ENCODE measurements at regions not wholly inside any gene's neighbourhood (a gene's known extent, or its start where the extent isn't known, plus 50 kb on each side); places are given as distances from the start of the nearest gene placed in this dataset.

DNA sequence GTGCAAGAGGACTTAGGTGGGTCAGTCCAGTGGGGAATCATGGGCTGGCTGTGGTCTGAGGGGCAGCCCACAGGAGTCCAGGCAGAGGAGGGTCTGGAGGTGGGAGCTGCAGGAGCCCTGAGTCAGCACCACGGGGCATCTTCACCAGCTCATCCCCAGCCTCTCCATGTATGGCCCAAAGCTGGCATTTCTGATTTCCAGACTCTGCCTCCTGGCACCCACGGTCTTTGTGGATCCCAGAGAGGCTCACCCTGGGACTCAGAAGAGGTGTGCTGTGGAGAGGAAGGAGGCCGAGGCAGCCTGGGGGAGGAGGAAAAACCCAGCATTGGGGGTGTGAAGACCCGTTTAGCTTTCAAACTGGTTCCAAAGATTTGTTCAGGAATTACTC is 64.5 kb upstream of the KLF13 start:
- Mint-ChIP-seq H3K27ac (peak overlapping the region; percentile 95), H3K36me3 (ENCODE audit: low read depth) (no peaks in the 10 kb centered on the region), H3K27me3 (no peaks in the 10 kb centered on the region), H3K4me3 (no peak overlapping the region), H3K4me1 (ENCODE audit: low read depth) (peaks cover 89% of the 10 kb centered on the region), H3K9me3 (peaks cover 9% of the 10 kb centered on the region)
- intact Hi-C loops (cut with micrococcal nuclease), result loop anchor here (5.0 kb wide), 2 partner anchors 40 to 175 kb away; no protein-coding TSS in a partner anchor

DNA sequence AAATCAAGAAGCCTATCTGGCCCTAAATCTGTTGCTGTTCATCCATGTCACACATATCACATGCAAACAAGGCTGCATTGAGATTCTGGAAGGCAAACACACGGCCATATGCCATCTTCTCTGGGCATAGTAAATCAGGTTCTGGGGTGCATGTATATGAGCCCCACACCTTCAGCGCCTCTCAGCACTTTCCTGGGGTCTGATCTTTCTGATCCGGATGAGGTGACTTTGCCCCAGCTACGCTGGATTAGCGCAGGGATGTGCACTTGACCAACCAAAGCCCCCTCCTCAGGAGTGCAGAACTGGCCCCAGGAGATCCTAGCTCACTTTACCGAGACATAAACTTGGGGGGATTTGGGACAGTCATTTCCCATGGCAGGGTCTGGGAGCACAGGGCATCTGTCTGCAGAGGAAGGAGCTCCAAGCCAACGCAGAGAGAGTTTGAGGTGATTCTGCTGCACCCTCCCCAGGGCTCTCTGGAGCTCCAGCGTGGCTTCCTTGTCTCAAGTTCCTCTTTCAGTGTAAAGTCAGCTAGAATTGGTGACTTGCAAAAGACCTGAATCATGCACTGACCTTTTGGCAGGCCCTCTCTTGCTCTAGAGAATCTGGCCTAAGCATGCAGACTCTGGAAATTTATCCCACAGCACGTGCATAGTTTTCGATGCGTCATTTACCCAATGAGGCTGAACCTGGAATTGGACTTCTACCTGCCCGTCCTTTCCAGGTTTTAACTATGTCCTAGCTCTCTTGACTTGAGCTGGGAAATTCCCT is 63.5 kb upstream of the KLF13 start:
- Mint-ChIP-seq H3K27me3 (no peaks in the 10 kb centered on the region), H3K4me3 (peak overlapping the region; percentile 4), H3K36me3 (ENCODE audit: low read depth) (no peaks in the 10 kb centered on the region), H3K9me3 (peaks cover 2% of the 10 kb centered on the region), H3K4me1 (ENCODE audit: low read depth) (peaks cover 95% of the 10 kb centered on the region), H3K27ac (peak overlapping the region; percentile 95)
- intact Hi-C loops (cut with micrococcal nuclease), result loop anchor here (1.0 to 5.0 kb wide), 3 partner anchors 39 to 174 kb away; no protein-coding TSS in a partner anchor

DNA sequence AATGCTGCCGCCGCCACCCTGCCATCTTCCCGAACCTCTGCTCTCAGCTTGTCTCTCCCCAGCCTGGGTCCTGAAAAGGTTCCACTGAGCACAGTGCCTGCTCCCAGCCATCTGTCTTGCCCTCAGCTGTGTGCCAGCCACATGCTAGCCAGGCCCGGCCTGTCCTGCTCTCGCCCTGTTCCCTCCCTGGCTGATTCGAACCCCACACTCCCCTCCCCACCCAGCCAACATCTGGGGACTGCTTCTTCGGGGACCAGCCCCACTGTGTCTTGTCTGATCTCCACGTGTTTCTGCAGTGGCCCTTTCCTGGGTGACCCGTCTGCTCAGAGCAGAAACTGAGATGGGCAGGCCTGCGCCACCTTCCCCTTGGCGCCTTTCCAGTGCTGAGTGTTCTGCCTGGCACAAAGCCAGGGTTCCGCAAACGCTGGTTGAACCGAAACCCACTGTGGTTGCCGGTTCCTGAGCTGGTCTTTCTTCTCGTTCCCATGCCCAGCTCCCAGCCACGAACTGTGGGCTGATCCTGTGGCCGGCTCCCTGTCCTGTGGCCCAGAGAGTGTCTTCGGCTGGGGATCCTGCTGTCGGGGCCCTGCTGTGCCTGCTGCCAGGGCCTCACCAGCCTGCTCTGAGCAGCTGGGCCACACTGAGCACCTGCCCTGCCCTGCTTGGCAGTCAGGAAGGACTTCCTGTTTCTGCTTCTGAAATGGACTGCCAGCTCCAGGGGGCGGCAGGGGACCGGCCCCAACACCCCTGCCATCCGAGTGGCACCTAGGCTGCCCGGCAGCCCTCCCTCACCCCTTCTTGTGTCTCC is 62.7 kb upstream of the KLF13 start:
- peak overlapping the region; percentile 95 for H3K27ac Mint-ChIP-seq

DNA sequence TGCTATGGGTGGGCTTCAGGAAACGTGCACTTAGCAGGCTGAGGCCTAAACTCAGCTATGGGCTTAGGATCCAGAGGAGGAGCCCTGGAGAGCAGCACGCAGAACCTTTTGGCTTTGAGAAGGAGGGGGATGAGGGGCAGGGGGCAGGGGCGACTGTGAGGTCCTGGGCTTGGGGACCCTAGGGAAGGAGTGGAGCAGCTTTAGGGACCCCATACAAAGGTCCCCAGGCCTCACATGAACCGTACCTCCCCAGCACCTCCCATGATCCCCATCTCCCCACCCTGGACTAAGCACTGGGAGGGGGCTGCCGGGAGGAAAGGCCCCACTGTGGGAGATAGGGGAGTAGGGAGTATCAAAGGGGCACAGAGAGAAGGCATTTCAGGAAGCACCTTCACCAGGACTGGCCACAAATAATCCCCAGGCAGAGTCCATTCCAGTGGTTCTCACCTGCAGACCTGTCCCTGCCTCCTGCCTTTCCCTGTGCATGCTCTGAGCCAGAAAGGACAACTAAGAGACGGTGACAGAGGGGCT is 62.0 kb upstream of the KLF13 start:
- no peaks in the 10 kb centered on the region for H3K27me3 Mint-ChIP-seq
- no peaks in the 10 kb centered on the region for H3K9me3 Mint-ChIP-seq
- H3K36me3 Mint-ChIP-seq (ENCODE audit: low read depth), result no peaks in the 10 kb centered on the region
- H3K4me3 Mint-ChIP-seq, result peak overlapping the region; percentile 14
- peak overlapping the region; percentile 95 for H3K27ac Mint-ChIP-seq
- intact Hi-C loops (cut with micrococcal nuclease), result loop anchor here (1.0 to 5.0 kb wide), 3 partner anchors 38 to 173 kb away; no protein-coding TSS in a partner anchor
- peaks cover 100% of the 10 kb centered on the region for H3K4me1 Mint-ChIP-seq (ENCODE audit: low read depth)

More for the DNA sequence above, 62.7 kb upstream of the KLF13 start:
- H3K4me1 Mint-ChIP-seq (ENCODE audit: low read depth), result peaks cover 100% of the 10 kb centered on the region
- H3K27me3 Mint-ChIP-seq, result no peaks in the 10 kb centered on the region
- no peaks in the 10 kb centered on the region for H3K9me3 Mint-ChIP-seq
- intact Hi-C loops (cut with micrococcal nuclease), result loop anchor here (1.0 to 5.0 kb wide), 4 partner anchors 38 to 173 kb away; no protein-coding TSS in a partner anchor
- H3K36me3 Mint-ChIP-seq (ENCODE audit: low read depth), result no peaks in the 10 kb centered on the region
- H3K4me3 Mint-ChIP-seq, result peak overlapping the region; percentile 17

DNA sequence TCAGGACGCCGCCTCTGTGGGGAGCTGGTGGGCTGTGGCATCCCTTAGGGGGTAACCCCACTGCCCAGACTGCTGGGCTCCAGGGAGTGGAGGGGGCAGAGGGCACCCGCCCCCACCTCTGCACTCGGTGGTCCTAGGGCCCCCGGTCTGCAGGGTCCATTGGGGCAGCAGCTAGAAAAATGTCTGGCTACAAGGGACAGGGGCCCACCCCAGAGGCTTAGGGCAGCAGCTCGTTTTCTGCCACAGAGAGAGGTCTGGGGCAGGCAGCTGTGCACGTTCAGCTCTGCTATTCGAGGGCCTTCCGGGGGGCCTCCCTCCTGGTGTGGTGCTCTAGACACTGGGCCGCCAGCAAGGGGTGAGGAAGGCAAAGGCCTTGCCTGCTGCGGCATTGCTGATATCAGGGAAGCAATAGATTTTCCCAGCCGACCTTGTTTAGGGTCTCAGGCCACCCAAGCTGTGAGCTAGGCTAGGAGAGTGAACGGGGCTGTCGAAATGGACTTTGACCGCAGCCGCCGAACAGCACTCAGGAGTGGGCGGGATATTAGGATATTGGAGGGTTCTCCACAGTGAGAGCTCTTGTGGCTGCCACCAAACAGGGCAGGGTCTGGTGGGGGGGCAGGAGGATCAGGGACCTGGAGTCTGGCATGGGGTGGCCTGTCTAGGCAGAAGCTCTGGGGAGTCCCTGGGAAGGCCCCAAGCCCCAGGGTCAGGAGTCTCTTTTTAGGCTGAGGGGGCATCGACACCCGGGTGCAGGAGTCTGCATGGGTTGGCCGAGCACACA is 61.4 kb upstream of the KLF13 start:
- Mint-ChIP-seq H3K27me3 (no peaks in the 10 kb centered on the region), H3K9me3 (no peaks in the 10 kb centered on the region), H3K27ac (peak overlapping the region; percentile 95), H3K36me3 (ENCODE audit: low read depth) (no peaks in the 10 kb centered on the region), H3K4me3 (peak overlapping the region; percentile 37), H3K4me1 (ENCODE audit: low read depth) (peaks cover 100% of the 10 kb centered on the region)
- intact Hi-C loops (cut with micrococcal nuclease), result no loop called here

DNA sequence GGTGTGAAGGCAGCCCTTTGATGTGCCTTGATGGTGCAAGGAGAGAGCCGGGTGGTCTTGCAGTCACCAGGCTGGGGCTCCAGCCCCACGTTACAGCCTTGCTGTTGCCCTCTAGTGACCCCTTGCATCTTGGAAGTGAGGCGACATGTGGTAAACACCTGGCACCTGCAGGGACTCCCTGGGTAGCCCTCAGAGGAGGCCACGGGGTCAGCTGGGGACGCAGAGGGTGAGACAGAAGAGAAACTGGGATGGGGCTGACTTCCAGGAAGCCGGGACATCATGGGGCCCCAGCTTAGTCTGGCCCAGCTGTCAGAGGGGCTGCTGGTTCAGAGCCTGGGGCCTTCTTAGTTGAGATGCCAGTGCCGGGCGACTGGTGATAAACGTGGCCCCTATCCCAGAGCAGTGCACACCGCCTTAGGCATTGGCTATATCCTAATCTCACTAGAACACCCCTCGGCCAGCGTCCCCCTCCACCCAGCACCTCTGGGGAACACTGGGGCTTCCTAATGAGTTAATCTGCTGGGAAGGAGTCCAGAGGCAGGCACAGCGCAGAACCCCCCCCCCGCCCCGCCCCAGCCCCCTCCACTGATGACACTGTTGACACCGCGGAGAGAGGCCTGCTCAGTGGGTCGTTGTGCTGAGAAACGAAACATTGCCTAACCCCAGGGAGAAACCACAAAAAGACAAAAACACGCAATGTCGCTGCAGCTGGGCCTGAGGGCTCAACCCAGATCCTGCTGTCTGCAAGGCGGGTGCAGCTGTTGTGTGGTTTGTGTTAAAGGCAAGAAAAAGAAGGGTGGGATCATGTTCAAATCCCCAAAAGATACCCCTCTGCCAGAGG is 60.5 kb upstream of the KLF13 start:
- H3K4me1 Mint-ChIP-seq (ENCODE audit: low read depth), result peaks cover 100% of the 10 kb centered on the region
- H3K36me3 Mint-ChIP-seq (ENCODE audit: low read depth), result no peaks in the 10 kb centered on the region
- no peaks in the 10 kb centered on the region for H3K9me3 Mint-ChIP-seq
- no peaks in the 10 kb centered on the region for H3K27me3 Mint-ChIP-seq
- peak overlapping the region; percentile 10 for H3K4me3 Mint-ChIP-seq
- intact Hi-C loops (cut with micrococcal nuclease), result no loop called here
- H3K27ac Mint-ChIP-seq, result peak overlapping the region; percentile 95

DNA sequence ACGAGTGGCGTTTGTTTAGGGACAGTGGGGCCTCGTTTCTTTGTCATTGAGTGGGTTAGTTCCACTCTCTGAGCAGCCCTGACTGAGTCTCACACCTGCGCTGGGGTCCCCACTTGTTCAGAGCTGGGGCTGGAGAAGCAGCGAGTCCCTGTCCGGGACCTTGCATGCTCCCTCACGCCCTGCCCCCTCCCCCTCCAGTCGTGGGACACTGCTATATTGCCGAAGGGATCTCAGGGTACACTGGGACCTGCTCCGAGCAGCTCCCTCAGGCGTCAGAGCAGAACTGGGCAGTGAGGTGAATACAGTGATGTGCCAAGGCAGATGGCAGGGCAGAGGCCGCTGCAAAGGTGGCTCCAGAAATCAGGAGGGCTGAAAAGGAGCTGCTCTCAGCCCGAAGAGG is 59.9 kb upstream of the KLF13 start:
- Mint-ChIP-seq H3K27me3 (no peaks in the 10 kb centered on the region), H3K36me3 (ENCODE audit: low read depth) (no peaks in the 10 kb centered on the region), H3K4me1 (ENCODE audit: low read depth) (peaks cover 100% of the 10 kb centered on the region), H3K4me3 (peak overlapping the region; percentile 28), H3K27ac (peak overlapping the region; percentile 95), H3K9me3 (no peaks in the 10 kb centered on the region)
- intact Hi-C loops (cut with micrococcal nuclease), result no loop called here

DNA sequence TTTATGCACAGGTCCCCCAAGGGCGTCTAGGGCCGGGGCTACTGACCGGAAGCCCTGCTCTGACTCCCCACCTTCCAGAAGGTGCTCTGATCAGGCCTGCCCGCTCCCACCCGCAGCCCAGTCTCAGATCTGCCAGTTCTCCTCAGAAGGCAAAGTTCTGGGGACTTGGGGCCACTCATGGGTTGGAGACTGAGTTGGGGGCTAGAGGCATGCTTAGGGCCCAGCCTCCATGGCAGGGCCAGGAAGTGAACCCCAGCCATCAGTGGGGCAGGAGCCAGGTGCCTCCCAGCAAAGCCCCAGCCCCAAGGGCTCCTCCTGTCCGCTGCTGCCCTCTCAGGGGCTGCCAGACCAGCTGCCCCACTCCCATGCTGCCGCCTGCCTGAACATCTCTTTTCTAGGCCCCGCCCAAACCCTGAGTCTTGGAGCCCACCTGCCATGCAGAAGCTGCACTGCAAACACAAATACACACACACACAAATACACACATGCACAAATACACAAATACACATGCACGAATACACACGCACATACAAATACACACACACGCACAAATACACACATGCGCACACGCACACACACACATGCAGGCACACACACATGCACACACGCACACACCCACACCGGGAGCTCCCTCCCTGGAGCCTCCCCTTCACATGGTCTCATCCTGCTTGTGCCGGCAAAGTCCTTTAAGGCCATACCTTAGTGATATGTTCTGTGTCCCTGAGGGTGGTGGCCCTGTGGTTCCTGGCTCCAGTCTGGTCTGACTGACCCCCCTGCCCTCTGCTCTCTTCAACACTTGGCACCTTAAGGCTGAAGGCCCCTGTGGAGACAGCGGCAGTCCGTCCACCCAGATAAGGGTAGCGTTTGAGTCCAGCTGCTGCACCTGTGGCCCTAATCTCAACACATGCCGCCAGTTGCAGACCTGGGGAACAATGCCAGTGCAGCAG is 59.2 kb upstream of the KLF13 start:
- peak overlapping the region; percentile 36 for H3K4me3 Mint-ChIP-seq
- no peaks in the 10 kb centered on the region for H3K9me3 Mint-ChIP-seq
- peaks cover 100% of the 10 kb centered on the region for H3K4me1 Mint-ChIP-seq (ENCODE audit: low read depth)
- H3K27me3 Mint-ChIP-seq, result no peaks in the 10 kb centered on the region
- intact Hi-C loops (cut with micrococcal nuclease), result no loop called here
- peak overlapping the region; percentile 95 for H3K27ac Mint-ChIP-seq
- H3K36me3 Mint-ChIP-seq (ENCODE audit: low read depth), result no peaks in the 10 kb centered on the region

DNA sequence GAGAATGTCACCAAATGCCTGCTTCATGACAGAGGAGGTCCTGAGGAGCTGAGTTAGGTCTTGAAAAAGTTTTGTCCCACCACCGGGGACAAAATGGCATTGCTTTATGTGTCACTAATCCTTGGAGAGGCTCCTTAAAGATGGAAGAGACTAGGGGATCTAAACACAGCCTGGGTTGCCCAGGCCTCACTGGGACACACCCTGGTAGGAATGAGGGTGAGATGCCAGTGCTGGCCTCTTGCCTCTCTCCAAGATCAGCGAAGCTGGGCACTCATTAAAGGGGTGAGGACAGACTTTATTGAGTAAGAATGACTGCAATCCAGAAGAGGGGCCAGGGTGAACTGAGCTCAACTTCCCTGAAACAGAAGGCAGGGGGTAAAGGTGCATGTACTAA is 58.5 kb upstream of the KLF13 start:
- H3K4me3 Mint-ChIP-seq, result no peak overlapping the region
- H3K9me3 Mint-ChIP-seq, result no peaks in the 10 kb centered on the region
- no peaks in the 10 kb centered on the region for H3K27me3 Mint-ChIP-seq
- H3K36me3 Mint-ChIP-seq (ENCODE audit: low read depth), result no peaks in the 10 kb centered on the region
- peaks cover 100% of the 10 kb centered on the region for H3K4me1 Mint-ChIP-seq (ENCODE audit: low read depth)
- H3K27ac Mint-ChIP-seq, result peak overlapping the region; percentile 95
- intact Hi-C loops (cut with micrococcal nuclease), result no loop called here

DNA sequence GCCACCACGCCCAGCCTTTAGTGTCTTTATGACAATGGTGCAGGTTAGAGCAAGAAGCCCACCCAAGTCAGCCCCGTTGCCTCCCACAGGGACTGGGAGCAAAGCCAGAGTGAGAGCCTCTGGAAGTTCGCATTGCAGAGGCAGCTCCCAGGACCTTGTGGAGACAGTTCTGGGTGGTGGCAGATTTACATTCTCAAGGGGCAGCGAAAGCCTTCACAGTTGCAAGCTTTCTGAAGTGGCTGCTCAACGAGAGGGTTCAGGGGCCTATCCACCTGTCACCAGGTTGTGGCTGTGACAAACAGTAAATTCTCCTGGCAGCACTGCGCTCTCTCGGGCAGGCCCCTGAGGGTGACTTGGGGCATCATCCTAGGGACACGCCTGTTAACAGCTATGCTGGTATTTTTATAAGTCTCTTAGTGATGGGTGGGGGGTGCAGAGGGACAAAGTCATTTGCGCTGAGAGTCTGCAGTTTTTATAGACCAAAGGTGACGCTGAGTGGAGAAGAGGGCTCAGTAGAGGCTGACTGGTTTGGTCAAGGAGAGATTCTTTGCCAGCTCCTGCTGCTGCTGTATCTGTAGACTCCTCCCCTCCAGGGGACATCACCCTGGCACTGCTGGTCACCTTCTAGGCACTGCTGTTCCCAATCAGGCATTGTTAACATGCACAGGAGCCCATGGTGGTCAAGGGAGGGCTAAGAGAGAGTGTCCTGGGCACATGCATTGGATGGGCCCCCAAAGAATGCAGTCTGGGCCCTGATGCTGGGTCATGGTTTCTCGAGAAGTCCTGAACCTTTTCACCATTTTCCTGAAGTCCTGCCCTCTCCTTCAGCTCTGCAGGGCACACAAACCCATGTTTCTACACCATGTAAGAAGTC is 57.5 kb upstream of the KLF13 start:
- Mint-ChIP-seq H3K4me3 (no peak overlapping the region), H3K9me3 (no peaks in the 10 kb centered on the region), H3K4me1 (ENCODE audit: low read depth) (peaks cover 100% of the 10 kb centered on the region), H3K27ac (peak overlapping the region; percentile 95), H3K27me3 (no peaks in the 10 kb centered on the region), H3K36me3 (ENCODE audit: low read depth) (no peaks in the 10 kb centered on the region)
- intact Hi-C loops (cut with micrococcal nuclease), result no loop called here

DNA sequence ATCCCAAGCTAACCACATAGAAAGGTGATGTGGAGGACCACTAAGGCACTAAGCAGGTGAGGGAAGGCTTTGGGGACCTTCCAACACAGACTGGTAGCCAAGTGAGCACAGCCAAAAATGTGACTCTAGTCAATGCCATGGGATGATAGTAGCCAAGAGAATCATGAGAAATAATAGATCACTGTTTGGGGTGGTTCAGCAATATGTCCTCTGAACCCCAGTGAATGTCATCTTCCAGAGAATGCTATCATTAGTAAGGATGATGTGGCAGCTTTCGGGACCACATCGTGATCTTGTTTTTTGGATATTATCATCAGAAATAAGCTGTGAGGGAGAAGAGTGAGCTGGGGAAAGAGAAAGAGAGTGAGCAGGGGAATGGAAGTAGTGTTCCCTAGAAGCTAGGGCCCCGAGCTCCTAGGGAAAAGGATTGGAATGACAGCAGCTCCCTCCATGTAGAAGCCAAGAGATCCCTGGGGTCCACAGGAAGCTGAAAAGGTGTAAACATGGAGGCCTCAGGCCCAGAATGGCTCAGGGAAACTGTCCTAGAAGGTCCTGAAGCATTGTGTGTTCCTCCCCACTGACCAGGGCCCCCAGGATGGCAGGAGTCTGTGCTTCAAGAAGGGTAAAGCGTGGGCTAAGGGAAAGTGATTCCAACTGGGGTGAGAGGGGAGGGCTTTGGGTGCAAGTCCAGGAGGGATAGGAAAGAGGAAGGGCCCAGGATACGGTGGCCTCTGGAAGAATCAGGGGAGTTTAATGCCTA is 56.6 kb upstream of the KLF13 start:
- Mint-ChIP-seq H3K9me3 (no peaks in the 10 kb centered on the region), H3K27me3 (no peaks in the 10 kb centered on the region), H3K36me3 (ENCODE audit: low read depth) (no peaks in the 10 kb centered on the region), H3K4me1 (ENCODE audit: low read depth) (peaks cover 100% of the 10 kb centered on the region), H3K27ac (peak overlapping the region; percentile 93), H3K4me3 (no peak overlapping the region)
- intact Hi-C loops (cut with micrococcal nuclease), result no loop called here

Measured in dendritic cell treated with granulocyte-macrophage colony-stimulating factor and Interleukin-4, amounts not matched to agents 40 ng/mL and 50 ng/mL, for 4 days (primary cell).